ENCODE measurements at regions not wholly inside any gene's neighbourhood (a gene's known extent, or its start where the extent isn't known, plus 50 kb on each side); places are given as distances from the start of the nearest gene placed in this dataset.
"Not testable (repeated sequence)": the region's sequence is repeated elsewhere in the genome, so short reads cannot be mapped to it uniquely, and the experiment has no call there.

DNA sequence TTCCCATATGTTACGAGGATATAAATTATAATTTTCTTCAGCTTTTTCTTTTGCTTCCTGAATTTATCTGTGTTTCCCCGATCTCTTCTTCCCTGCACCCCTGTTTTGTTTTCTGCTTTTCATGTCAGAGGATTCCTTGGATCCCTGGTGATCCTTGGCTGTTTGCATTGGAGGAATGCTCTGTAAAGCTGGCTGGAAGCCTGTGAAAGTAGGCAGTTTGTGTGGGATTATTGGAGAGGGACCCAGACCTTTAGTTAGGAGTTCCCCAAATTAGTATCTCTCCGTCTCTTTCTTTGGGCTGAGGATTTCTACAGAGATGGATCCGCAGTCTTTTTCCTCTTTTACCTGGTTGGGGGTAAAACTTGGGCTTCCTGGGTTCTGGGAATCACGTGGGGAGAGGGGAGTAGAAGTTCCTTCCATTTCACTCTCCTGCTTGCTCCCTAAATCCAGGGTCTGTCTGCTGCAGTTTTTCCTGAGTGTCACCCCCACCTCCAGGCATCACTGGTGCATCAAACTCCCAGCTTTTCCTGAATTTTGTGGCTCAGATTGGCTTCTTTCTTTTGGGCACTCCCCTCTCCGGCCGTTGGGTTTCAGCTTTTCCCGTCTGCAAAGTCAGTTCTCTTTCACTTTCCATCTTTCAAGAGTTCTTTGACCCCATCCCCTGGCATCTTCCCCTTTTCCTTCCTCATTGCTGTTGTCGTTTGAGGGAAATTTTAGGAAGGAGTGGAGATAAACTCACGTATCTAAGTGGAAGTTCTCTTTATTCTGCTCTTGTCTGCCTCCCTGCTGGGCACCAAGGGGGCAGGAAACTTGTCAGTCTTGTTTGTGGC is 79.1 kb upstream of the ALX4 start:
- no peak for DNase-seq

DNA sequence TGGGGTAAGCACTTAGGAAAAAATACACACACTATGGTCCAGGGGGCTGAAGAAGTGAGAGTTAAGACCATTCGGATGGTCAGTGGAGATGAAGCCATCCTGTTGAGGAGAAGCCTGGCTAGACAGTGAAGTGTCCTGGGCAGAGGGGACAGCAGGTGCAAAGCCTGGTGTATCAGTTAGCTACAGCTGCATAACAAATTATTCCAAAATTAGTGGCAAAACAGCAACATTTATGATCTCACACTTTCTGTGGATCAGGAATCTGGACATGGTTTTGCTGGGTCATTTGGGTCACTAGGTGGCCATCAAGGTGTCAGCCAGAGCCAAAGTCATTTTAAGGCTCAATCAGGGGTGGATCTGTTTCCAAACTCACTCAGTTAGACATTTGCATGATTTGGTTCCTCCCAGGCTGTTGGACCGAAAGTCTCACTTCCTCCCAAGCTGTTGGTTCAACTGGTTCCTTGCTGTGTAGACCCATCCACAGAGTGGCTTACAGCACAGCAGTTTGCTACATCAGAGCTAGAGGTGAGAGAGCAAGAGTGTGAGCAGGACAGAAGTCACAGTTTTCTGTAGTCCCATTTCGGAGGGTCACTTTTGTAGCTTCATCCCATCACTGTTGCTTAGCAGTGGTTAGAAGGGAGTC is 80.1 kb upstream of the ALX4 start:
- DNase-seq: no peak

DNA sequence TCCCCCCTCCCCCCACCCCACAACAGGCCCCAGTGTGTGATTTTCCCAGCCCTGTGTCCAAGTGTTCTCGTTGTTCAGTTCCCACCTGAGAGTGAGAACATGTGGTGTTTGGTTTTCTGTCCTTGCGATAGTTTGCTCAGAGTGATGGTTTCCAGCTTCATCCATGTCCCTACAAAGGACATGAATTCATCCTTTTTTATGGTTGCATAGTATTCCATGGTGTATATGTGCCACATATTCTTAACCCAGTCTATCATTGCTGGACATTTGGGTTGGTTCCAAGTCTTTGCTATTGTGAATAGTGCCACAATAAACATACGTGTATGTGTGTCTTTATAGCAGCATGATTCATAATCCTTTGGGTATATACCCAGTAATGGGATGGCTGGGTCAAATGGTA is 81.1 kb upstream of the ALX4 start:
- not testable (repeated sequence) for DNase-seq

DNA sequence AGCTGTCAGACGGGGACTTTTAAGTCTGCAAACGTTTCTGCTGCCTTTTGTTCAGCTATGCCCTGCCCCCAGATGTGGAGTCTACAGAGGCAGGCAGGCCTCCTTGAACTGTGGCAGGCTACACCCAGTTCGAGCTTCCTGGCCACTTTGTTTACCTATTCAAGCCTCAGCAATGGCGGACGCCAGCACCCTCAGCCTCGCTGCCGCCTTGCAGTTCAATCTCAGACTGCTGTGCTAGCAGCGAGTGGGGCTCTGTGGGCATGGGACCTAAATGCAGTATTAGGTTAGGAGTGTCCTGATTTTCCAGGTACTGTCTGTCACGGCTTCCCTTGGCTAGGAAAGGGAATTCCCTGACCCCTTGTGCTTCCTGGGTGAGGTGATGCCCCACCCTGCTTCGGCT is 86.8 kb upstream of the ALX4 start:
- DNase-seq: not testable (repeated sequence)

DNA sequence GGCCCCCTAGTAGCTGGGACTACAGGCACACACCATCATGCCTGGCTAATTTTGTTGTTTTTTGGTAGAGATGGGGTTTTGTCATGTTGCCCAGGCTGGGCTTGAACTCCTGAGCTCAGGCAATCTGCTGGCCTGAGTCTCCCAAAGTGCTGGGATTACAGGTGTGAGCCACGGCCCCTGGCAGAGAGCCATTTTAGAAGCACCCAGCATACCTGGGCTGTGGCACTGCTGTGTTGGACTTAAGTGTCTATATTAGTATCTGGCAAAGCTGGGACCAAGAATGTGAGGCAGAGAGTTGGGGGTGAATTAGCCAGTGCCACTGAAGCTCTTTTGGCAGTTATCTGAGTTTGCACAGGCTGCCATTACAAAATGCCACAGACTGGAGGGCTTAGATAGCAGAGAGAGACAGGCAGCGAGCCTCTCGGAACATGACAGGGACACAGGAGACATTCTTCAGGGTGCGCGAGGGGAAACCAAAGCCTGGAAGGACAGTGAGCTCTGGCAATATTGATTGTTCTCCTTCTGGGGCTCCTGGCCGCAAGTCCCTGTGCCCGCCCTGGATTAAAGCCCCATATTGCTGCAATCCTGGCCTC is 87.7 kb upstream of the ALX4 start:
- no peak for DNase-seq

DNA sequence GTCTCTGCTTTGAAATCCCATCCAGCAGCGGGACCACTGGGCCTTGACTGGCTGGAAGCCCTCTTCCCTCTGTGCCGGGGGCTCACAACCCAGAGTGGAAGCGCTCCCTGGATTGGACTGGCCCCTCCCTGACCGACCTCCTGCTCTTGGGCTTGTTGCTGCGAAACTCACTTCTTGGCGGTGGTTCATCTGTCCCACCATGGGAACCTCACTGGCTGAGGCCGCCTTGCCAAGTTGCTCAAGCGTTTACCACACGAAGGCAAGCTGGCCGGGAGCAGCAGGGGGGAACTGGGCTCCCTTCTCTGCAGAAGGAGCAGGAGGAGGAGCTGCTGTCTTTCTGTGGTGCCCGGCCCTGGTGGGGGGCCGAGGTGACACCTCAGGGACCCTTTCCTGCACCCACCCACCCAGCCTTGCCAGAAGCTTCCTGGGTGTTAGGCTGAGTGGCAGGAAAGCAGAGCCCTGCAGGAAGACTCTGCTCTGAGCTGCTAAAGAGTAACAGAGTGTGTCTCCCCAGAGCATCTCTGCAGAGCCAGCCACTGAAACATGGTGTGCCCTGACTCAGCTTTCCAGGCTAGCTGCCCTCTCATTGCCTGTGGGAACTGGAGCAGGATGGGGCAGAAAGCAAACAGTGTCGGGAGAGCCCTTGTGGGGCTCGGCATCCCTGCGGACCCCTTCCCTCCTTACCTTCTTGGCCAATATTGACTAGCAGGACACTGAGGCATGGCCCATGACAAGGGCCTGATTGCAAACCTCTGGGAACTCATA is 88.5 kb upstream of the ALX4 start:
- no peak for DNase-seq

DNA sequence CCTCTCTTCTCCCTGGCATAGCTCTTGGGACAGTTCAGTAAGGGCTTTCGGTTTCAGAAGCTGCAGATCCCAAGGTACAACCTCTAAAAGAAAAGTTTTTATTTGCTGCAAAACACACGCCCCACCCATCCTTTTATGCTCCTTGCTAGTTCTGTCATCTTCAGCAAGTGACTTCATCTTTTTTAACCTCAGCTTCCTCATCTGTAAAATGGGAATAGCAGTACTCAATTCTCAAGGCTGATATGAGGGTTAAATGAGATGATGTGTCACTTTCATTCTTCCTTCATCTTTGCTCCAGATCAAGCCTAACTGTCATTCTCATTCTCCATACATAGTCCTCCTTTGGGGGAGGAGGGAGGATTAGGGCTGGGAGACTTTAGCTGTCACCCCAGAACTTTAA is 90.0 kb upstream of the ALX4 start:
- no peak for DNase-seq

DNA sequence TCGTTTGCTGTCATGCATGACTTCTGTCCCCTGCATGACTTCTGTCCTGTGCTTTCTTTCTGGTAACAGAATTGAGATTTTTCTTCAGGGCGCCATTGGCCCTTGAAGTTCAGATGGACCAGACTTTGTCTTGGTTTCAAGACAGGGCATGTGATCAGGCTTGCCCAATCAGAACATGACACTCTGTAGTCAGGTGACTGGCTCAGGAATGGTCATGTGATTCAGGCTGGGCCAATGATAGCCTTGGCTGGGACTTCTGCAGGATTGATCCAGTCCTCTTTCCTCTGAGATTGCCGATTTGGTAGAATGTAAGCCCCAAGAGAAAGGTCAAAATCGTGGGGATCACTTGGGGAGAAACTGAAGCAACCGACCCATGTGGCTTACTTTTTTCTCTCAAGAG is 90.5 kb upstream of the ALX4 start:
- no peak for DNase-seq

DNA sequence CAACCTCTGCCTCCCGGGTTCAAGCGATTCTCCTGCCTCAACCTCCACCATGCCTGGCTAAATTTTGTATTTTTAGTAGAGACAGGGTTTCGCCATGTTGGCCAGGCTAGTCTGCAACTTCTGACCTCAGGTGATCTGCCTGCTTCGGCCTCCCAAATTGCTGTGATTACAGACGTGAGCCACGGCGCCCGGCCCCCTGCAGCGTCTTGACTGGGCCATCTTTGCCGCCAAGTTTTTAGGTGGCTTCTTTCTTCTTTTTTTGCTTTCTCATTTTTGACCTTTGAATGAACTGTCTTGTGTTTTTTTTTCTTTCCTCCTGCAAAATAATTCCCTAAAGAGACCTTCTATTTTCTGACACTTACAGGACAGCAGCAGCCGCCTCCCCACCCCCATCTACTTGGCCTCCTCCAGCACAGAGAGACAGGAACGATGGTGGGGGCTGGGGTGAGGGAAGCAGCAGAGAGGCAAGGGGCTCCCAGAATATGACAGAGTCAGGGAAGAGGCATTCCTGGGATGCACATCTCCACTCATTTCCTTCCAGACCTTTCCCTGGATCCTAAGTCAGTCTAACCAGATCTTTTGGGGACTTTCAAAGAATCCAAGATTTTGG is 92.6 kb upstream of the ALX4 start:
- DNase-seq: no peak

DNA sequence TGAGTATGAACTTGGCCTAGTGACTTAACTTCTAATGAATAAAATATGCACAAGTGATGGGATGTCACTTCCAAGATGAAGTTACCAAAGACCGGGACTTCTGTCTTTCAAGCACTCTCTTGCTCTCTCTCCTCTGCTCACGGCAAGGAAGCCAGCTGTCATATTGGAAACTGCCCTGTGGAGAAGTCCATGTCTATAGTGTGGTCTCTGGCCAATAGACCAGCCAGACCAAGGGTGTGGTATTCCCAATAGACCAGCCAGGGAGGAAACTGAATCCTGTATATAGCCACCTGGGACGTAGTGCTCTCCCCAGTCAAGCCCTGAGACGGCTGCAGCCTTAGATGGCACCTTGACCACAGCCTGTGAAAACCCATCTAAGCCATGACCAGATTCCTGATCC is 93.2 kb upstream of the ALX4 start:
- DNase-seq: no peak

DNA sequence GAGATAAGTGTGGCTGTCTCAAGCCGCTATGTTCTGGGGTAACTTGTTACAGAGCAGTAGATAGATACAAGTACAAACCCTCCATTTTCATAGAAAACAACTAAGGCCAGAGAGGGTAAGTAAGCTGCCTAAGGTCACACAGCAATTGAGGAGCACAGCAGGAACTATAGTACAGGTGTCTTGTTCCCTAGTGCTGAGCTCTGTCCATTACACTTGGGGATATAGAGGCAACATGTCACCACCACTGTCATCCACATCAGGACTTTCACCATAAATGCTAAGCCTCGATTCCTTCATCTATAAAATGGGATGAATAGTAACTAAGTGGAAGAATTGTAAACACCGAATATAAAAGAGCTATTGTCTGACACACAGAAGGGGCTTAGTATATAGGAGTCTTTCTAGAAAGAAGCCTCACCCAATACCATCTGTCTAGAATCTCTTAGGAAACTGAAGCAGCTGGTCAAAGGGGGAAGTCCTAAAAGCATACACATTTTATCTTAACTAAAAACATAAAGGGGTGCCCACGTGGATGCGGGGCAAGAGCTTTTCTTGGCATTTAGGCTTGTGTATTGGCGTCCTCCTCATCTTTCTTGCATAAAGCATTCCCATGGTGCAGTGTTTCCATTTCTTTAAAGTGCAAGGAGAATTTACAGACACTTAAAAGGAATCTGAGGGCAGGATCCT is 93.8 kb upstream of the ALX4 start:
- no peak for DNase-seq

DNA sequence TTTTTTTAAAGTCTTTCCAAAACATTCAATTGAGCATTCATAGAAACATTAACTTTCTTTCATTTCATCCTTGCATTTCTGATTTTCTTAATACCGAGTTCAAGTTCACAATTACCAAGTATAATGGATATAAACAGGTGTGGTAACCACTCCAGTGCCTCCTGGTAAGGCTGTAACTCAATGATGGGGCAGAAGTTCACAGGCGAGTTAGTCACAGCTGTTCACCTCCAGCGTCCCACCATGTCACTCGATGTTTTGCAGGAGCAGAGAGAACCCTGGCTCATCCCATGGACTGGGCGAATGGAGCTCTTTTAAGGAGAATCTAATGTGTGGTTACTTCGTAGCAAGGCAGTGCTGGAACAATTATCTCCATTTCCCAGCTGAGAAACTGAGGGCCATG is 94.4 kb upstream of the ALX4 start:
- DNase-seq: no peak

DNA sequence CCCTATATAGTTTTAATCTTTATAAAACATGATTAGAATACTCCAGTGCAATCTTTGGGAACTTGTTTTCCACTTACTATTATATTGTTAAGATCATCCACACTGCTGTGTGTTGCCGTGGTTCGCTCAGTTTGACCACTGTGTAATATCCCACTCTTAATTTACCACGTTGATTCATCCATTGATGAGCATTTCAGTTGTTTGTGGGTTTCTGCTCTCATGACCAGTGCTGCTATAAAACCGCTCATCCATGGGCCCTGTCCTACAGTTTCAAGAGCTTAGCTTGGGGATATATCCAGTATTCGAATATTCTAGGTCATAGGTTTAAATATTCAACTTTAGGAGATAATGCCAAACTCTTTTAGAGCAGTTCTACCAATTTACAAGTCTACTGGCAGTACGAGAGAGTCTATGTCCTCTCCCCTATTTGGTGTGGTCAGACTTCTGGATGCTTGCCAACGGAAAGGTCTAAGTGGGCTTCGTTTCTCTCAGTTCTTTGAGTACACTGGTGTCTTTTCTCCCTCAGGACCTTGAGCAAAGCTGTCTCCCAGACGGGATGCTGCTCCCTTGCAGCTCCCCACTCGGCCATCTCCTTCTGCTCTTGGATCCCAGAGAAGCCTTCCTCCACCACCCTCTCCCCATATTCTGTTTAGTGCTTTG is 94.9 kb upstream of the ALX4 start:
- DNase-seq: no peak

DNA sequence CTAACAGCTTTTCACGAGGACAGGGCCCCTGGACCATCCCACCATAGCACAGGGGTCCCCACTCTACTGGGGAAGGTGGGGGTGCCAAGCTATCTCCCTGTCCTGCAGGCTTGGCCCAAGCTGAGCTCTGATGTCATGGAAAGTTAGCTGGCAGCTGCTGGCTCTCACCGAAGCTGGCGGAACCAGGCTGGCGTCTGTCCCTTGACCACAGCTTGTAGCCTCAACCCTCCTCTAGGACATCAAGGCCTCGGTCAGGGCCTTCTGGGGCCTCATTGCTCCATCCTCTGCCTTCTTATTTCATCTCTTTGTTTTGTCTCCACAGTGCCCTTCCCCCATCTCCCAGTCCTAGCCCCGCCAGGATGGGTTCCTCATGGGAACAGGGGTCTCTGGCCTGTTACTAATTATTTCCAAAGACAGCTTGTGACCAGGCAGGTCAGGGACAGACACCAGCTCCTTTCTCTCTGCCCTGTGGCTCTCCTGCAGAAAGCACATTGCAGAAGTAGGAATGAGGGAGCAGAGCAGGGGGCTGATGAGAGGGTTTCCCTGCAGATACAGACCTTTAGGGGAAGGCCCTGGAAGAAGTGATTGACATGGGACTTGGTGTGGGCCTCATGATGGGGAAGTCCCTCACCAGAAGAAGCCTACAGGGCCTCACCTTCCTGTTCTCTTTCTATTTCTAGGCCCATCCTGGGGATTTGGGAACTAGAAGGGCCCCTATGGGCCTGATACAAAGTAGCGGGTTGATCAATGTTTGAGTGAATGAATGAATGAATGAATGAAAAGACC is 97.5 kb upstream of the ALX4 start:
- DNase-seq: no peak

DNA sequence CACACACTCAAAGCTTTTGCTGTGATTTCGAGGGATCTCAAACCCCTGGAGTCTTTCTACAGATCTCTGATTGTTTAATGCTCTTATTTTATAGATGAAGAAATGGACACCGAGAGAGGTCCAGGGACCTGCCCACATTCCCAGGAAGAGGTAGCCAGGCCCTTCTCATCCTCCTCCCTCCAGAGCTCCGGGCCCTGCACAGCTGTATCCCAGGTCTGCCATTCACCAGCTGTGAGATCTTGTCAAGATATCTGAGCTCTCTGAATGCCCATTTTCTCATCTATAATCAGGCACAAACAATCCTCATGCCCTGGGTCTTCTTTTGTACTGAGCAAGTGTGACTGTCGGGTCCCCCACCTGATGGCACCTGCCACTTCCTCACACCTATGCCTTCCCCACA is 98.2 kb upstream of the ALX4 start:
- no peak for DNase-seq

DNA sequence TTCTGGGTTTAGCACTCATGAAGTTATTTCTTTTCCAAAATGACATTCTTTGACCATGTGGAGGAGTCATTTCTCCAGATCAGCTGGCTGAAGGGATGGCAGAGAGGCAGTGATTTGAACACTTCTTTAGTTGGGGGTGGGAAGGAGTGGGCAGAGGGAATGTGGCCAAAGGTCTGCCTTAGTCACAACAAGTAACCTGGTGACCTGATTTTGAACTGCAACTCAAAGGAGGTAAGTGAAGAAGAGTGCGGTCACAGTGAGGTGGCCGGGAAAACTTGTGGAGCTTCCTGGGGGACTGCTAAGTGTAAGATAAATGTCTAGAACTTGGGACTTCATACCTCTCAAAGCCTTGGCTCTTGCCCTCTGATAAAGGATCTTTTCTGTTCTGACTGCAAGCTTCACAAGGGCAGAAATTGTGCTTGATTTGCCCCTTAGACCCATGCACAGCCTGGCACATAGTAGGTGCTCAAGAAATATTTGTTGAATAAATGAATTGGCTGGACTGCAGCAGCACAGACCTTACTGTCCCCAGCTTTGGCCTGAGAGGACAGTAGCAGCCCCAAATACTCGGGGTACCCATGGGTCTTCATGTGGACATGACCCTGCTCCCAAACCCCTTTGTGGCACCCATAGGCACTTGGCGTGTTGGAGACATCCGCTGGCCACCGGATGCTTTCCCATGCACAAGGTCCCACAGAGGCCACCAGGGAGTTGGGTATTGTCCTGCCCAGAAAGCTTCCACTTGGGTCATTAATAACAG is 99.0 kb upstream of the ALX4 start:
- no peak for DNase-seq

DNA sequence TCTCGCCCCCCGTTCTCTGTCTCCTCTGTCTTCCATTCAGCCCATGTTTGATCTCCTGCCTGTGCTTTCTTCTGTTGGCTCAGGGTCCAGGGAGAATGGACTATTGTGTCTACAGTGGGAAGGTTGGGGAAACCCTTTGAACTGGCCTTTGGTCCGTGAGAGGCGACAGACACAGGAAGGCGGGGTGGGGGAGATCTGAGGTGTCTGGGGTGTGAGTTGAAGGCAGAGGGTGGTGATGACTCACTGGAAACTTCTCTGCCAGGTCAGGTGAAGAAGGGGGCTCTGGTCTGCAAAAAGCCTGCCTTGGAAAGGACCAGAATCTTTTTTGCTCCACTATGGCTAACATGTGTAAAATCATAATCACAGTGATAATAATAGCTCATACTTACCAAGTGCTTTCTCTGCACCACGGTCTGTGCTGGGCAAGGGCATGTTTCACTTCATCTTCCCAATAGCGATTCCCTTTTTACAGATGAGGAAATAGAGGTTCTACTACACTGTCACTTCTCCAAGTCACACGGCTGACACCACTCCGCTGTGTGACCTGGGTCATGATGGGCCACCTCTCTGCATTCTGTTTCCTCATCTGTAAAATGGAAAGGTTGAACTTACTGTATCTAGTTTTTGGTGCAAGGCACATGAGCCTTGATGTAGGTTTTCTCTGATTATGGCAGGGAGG is 99.8 kb upstream of the ALX4 start:
- DNase-seq: no peak

DNA sequence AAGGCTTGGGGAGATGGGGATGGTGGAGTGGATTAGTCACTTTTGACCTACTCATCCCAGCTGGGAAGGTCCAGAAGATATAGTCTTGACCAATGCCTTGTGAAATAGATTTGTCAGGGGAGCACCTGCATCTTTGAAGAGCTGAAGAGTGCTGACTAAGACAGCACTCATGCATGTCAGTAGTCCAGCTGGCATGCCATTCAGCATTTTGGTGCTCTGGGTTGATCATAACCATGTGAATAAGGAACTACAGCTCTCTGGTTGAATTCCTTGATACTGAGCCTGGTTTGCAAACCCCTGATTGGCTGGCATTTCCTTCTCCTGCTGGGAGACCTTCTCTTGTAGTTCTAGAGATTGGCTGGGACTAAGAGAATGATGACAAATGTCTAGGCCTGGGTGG is 106.8 kb upstream of the ALX4 start:
- DNase-seq: no peak

DNA sequence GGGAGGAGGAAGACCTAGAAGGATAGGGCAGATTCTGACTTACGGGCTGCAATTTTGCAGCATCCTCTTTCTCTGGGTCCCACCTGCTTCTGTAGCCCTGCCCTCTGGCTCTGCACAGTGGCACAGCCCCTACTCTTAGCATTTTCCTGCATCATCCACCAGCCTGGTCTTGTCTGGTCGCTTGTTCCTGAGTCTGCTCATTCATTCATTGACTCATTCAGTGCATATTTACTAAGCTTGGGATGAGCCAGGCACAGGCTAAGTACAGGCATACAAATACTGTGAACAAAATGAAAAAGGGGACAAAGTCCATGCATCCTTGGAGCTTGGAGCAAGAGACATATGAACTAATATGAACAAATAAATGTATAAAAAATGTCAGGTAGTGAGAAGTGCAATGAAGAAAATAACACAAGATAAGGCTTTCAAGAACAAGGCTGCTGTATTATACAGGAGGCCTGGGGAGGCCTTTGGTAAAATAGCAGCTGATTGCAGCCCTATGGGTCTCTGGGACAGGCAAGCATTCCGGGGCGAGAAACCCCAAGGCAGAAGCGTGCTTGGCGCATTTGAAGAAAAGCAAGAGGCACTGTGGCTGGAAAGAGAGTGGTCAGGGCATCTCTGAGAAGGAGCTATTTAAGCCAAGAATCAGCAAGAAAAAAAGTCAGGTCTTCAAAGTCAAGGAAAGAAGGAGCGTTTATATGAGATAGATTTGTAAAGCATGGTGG is 108.0 kb upstream of the ALX4 start:
- DNase-seq: no peak
